B cell (primary cell): ENCODE measurements at regions not wholly inside any gene's neighbourhood (a gene's known extent, or its start where the extent isn't known, plus 50 kb on each side); places are given as distances from the start of the nearest gene placed in this dataset.

Experiments used
- ATAC-seq: fragments of 200-7000 bp; cut with Tn5 transposase; one replicate; pipeline ENCODE4 v1.10.0; 2021; ENCODE audit warnings: low read depth, mild to moderate bottlenecking, moderate number of reproducible peaks, moderate library complexity
- CTCF ChIA-PET: fragments of 350-600 bp; sonication (Branson Sonifier 250); formaldehyde crosslinking; loops from one replicate; lab custom pipeline; 2021; ENCODE audit warnings: antibody characterized with exemption, inconsistent platforms; lab: Charles Lee
- POLR2A ChIA-PET: fragments of 350-600 bp; sonication (Branson Sonifier 250); formaldehyde crosslinking; loops from one replicate; lab custom pipeline; 2021; ENCODE audit warnings: antibody characterized with exemption; lab: Charles Lee
- DNase-seq: peaks from one replicate; pipeline ENCODE4 v3.0.0; 2013
- H2AFZ ChIP-seq: 2 replicates; pipeline ENCODE4 v1.6.1; 2012; ENCODE audit warnings: mild to moderate bottlenecking, low read depth, low read length; ENCODE audit not compliant: insufficient read depth, poor library complexity, severe bottlenecking
- H3K27ac ChIP-seq, 2 donors: 1 replicate in 1 of 2; 2 replicates in 1 of 2; pipeline ENCODE4 v1.5.1; 2012 to 2013; ENCODE audit warnings: low read length in 2 of 2, mild to moderate bottlenecking in 2 of 2, moderate library complexity in 1 of 2
- H3K27me3 ChIP-seq, 4 experiments: fragments of 200-600 bp in 1 of 4; sonication (generic) in 1 of 4; replicated peaks in 1 of 4; 1 replicate in 2 of 4; 2 replicates in 2 of 4; pipeline versions ENCODE4 v1.6.1 to v1.7.0; 2013 to 2016; ENCODE audit warnings: low read length in 3 of 4, mild to moderate bottlenecking in 2 of 4, mixed read lengths in 1 of 4, moderate library complexity in 1 of 4; ENCODE audit not compliant: insufficient read depth in 4 of 4, control insufficient read depth in 3 of 4; ENCODE audit errors: control extremely low read depth in 1 of 4
- H3K36me3 ChIP-seq, 2 experiments: replicated peaks in 1 of 2; 1 replicate in 1 of 2; 2 replicates in 1 of 2; pipeline versions ENCODE4 v1.6.1 to v1.7.1; 2013; ENCODE audit warnings: low read length in 1 of 2; ENCODE audit not compliant: insufficient read depth in 2 of 2, control insufficient read depth in 1 of 2; ENCODE audit errors: control extremely low read depth in 1 of 2, extremely low read depth in 1 of 2
- H3K4me1 ChIP-seq, 2 donors: fragments of 200-600 bp in 1 of 2; sonication (generic) in 1 of 2; 1 replicate in 1 of 2; 2 replicates in 1 of 2; pipeline versions ENCODE4 v1.5.1 to v1.6.1; 2013 to 2017; ENCODE audit warnings: low read length in 2 of 2; ENCODE audit not compliant: control insufficient read depth in 2 of 2, insufficient read depth in 2 of 2
- H3K4me2 ChIP-seq: replicated peaks from 2 replicates; pipeline ENCODE3; 2012; ENCODE audit warnings: mild to moderate bottlenecking, low read depth, low read length; ENCODE audit not compliant: poor library complexity, severe bottlenecking
- H3K4me3 ChIP-seq, 5 experiments: fragments of 200-600 bp in 1 of 5; sonication (generic) in 1 of 5; 1 replicate in 3 of 5; 2 replicates in 2 of 5; pipeline versions ENCODE4 v1.5.1 to v1.7.0; 2011 to 2016; ENCODE audit warnings: low read length in 4 of 5, mild to moderate bottlenecking in 4 of 5, low read depth in 2 of 5, control low read depth in 1 of 5, moderate library complexity in 1 of 5; ENCODE audit not compliant: insufficient read depth in 1 of 5; ENCODE audit errors: control extremely low read depth in 1 of 5, extremely low read depth in 1 of 5
- H3K79me2 ChIP-seq: fragments of 200-600 bp; sonication (generic); one replicate; pipeline ENCODE4 v1.6.0; 2016; ENCODE audit warnings: low read length; ENCODE audit not compliant: control insufficient read depth, insufficient read depth
- H3K9ac ChIP-seq: fragments of 200-600 bp; sonication (generic); 2 replicates; pipeline ENCODE4 v1.6.1; 2017; ENCODE audit warnings: mild to moderate bottlenecking, low read length, moderate library complexity
- H3K9me3 ChIP-seq, 3 donors: one replicate each; pipeline versions ENCODE4 v1.6.1 to v1.7.1; 2013; ENCODE audit warnings: low read length in 2 of 3; ENCODE audit not compliant: control insufficient read depth in 2 of 3, insufficient read depth in 1 of 3; ENCODE audit errors: control extremely low read depth in 1 of 3
- H4K20me1 ChIP-seq: 2 replicates; pipeline ENCODE4 v1.6.0; 2012; ENCODE audit warnings: mild to moderate bottlenecking, low read length; ENCODE audit not compliant: insufficient read depth, control insufficient read depth, poor library complexity, severe bottlenecking
- H3K27ac Mint-ChIP-seq: one replicate; pipeline ENCODE4 v1.8.0; 2021; ENCODE audit warnings: mixed read lengths
- H3K27me3 Mint-ChIP-seq: one replicate; pipeline ENCODE4 v1.8.0; 2021; ENCODE audit warnings: mixed read lengths
- H3K4me1 Mint-ChIP-seq: one replicate; pipeline ENCODE4 v1.8.0; 2021; ENCODE audit warnings: mixed read lengths
- H3K4me3 Mint-ChIP-seq: one replicate; pipeline ENCODE4 v1.8.0; 2021; ENCODE audit warnings: mixed read lengths
- H3K9me3 Mint-ChIP-seq: one replicate; pipeline ENCODE4 v1.8.0; 2022; ENCODE audit warnings: mixed read lengths; ENCODE audit not compliant: insufficient read depth
- EZH2 ChIP-seq: IDR thresholded peaks from 2 replicates; pipeline ENCODE4 v1.6.1; 2012; ENCODE audit warnings: borderline replicate concordance, low read depth, mild to moderate bottlenecking, moderate library complexity, low read length; ENCODE audit not compliant: insufficient read depth, poor library complexity, severe bottlenecking
- WGBS: methylation state at CpG from one replicate; pipeline ENCODE4 v1.1.5; 2013; ENCODE audit warnings: missing lambda C conversion rate; ENCODE audit not compliant: insufficient coverage; 5-methylcytosine and 5-hydroxymethylcytosine counted together
- intact Hi-C: fragments of 100-400 bp; cut with micrococcal nuclease; formaldehyde crosslinking; loops from one replicate; pipeline ENCODE4 v1.10.0; 2022
- TF ChIP-seq, protein P1 (sequence below): fragments of 200-600 bp; IDR thresholded peaks from one replicate; pipeline ENCODE4 v1.8.0; 2022; ENCODE audit warnings: antibody characterized with exemption, mild to moderate bottlenecking

DNA sequence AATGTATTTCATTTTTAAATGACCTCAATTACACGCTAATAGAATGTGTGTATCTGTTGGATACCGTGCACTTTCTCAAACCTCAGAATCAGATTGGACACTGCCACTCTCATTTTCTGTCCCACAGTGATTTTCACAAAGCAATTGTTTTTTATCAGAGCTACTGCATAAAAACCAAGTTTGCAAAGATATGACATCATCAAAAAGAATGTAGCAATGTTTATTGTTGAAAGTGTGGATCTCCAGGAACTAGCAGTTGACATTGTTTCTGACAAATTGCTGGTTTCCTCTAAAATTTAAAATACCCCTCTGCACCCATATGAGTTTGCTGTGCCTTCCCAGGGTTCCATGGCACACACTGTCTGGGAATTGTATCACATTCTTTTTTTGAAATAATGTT lies 362.7 kb upstream of the DDI1 start:
- ATAC-seq (no peak), DNase-seq (no peak)
- intact Hi-C loops, result no loop called here
- Histone ChIP-seq H3K27ac (no peak overlapping the region), H2AFZ (no peak overlapping the region), H3K4me1 (no peaks in the 10 kb centered on the region), H3K4me3 (no peak overlapping the region), H3K27me3 (no peaks in the 10 kb centered on the region), H3K9ac (no peak overlapping the region), H3K36me3 (no peaks in the 10 kb centered on the region), H3K9me3 (no peaks in the 10 kb centered on the region), H3K79me2 (no peaks in the 10 kb centered on the region), H3K4me2 (no peak overlapping the region), H4K20me1 (no peaks in the 10 kb centered on the region)
- WGBS, result no CpG with 5 or more reads among the region's 2 CpGs
- no peaks in the 10 kb centered on the region for H3K4me1 Mint-ChIP-seq
- H3K4me3 Mint-ChIP-seq, result no peak overlapping the region
- POLR2A ChIA-PET, result no interaction called here
- no peaks in the 10 kb centered on the region for H3K9me3 Mint-ChIP-seq
- no peak overlapping the region for H3K27ac Mint-ChIP-seq
- CTCF ChIA-PET, result no interaction called here
- peaks cover 10% of the 10 kb centered on the region for H3K27me3 Mint-ChIP-seq
- TF ChIP-seq, protein P1, sequence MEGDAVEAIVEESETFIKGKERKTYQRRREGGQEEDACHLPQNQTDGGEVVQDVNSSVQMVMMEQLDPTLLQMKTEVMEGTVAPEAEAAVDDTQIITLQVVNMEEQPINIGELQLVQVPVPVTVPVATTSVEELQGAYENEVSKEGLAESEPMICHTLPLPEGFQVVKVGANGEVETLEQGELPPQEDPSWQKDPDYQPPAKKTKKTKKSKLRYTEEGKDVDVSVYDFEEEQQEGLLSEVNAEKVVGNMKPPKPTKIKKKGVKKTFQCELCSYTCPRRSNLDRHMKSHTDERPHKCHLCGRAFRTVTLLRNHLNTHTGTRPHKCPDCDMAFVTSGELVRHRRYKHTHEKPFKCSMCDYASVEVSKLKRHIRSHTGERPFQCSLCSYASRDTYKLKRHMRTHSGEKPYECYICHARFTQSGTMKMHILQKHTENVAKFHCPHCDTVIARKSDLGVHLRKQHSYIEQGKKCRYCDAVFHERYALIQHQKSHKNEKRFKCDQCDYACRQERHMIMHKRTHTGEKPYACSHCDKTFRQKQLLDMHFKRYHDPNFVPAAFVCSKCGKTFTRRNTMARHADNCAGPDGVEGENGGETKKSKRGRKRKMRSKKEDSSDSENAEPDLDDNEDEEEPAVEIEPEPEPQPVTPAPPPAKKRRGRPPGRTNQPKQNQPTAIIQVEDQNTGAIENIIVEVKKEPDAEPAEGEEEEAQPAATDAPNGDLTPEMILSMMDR, result no peak
- no peak for TF ChIP-seq EZH2

DNA sequence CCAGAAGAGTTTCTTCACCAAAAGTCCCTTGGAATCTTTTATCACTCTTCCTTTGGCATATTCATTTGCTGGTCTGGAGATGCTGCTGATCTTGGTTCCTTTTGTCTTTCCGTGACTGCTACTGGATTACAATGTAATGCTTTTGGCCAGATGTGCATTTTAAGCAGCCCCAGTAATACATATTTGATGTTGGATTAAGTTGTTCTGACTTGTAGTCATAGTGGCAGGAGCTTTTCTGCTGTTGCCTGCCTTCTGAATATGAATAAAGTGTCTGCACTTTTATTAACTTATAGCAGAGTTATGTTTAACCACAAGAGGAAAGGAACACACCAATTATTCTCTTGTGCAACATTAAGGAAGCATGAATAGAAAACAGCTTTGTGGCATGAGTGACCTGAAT lies 360.0 kb upstream of the DDI1 start:
- no peaks in the 10 kb centered on the region for H3K36me3 ChIP-seq
- H3K27ac ChIP-seq, result no peak overlapping the region
- Mint-ChIP-seq H3K27me3 (peaks cover 10% of the 10 kb centered on the region), H3K27ac (no peak overlapping the region), H3K9me3 (no peaks in the 10 kb centered on the region), H3K4me3 (no peak overlapping the region), H3K4me1 (no peaks in the 10 kb centered on the region)
- H4K20me1 ChIP-seq, result no peaks in the 10 kb centered on the region
- WGBS, result no CpG with 5 or more reads among the region's 1 CpG
- POLR2A ChIA-PET, result no interaction called here
- TF ChIP-seq, protein P1, result no peak
- no peak for TF ChIP-seq EZH2
- H3K9ac ChIP-seq, result no peak overlapping the region
- H2AFZ ChIP-seq, result no peak overlapping the region
- no peaks in the 10 kb centered on the region for H3K4me1 ChIP-seq
- intact Hi-C loops, result no loop called here
- no peaks in the 10 kb centered on the region for H3K79me2 ChIP-seq
- no peaks in the 10 kb centered on the region for H3K9me3 ChIP-seq
- CTCF ChIA-PET, result no interaction called here
- no peak overlapping the region for H3K4me2 ChIP-seq
- no peak for ATAC-seq
- no peak for DNase-seq
- H3K4me3 ChIP-seq, result no peak overlapping the region
- H3K27me3 ChIP-seq, result peaks cover 0 to 4% (median 0%) of the 10 kb centered on the region in 4 experiments
